ENCODE measurements at regions not wholly inside any gene's neighbourhood (a gene's known extent, or its start where the extent isn't known, plus 50 kb on each side); places are given as distances from the start of the nearest gene placed in this dataset.

DNA sequence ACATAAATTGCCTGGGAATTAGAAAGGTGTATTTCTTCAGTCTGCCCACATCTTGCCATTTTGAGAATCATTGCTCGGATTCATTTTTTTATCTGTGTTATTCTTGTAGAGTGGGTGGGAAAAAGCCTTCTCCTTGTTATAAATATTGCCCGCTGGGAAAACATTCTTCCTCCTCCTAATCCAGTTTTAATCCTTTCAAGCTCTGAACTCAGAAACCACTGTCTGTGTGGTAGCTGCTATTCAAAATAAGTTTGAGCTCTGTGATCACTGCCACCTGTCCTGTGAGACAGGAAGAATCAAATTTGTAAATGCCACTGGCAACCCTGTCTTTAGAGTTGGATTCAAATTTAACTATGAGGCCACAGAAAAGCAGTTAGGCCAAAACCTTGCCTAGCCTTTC, 1875.2 kb upstream of the PIK3C3 start:
- no peak for DNase-seq (ENCODE audit: low read depth in 2 of 2)

GRCh38 chr18:40075616-40076015, 1879.4 kb upstream of the PIK3C3 start:
- no peak for DNase-seq (ENCODE audit: low read depth in 2 of 2)

- DNase-seq (ENCODE audit: low read depth in 2 of 2): no peak
These were observed 1882.3 kb upstream of the PIK3C3 start for GRCh38 chr18:40072761-40073160.

DNA sequence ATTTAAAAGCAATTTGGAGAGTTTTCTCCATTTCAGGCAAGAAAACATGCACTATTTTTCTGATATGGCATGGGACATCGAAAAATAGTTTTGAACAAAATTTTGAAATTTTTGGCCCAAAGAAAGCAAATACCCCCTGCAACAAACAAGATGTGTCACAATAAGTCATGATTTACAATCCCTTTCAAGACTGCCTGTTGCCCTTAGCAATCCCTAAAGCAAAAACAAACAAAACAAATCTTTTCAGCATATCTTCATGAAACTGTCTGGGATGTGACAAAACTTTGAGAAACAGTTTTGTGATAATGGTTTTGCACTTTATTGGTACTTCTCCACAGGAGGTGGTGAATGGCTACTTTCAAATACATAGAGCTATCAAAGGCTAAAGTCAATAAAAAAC, 1888.7 kb upstream of the PIK3C3 start:
- no peak for DNase-seq (ENCODE audit: low read depth in 2 of 2)

- no peak for DNase-seq (ENCODE audit: low read depth in 2 of 2)
These were observed 1891.5 kb upstream of the PIK3C3 start for GRCh38 chr18:40063488-40063887.

DNA sequence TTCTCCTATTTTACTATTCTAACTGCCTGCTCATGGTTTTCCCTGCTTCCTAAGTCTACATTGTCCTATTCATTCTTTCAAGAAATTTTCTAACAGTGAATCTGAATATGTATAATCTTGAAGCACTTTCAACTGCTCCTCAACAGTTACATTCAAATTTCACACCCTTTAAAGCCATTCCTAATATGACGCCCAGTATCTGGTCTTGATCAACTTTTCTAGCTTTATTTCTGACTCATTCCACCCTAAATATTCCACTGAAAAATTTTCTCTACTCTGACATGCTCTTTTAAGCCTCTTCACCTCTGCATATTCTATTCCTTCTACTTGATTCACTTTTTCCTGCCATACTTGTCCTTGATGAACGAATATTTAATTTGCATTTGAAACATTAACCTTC, 1893.9 kb upstream of the PIK3C3 start:
- DNase-seq (ENCODE audit: low read depth in 2 of 2): no peak

DNA sequence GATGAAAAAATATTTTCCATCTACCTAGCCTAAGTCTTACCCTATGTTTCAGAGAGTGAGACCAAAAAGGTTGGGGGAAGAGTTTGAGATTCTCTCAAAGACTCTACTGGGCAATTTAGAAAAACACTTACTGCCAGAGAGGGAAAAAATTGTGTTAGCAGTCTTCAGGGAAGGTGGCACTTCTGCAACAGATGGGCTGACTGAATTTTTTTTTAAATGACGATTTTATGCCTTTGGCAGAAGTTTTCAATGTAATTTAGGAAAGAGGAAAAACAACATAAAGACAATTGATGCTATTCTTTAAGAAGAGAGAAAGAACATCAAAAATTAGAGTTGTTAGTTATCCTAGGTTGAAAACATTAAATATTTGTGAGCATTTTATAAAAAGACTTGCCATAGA, 1894.5 kb upstream of the PIK3C3 start:
- no peak for DNase-seq (ENCODE audit: low read depth in 2 of 2)

DNA sequence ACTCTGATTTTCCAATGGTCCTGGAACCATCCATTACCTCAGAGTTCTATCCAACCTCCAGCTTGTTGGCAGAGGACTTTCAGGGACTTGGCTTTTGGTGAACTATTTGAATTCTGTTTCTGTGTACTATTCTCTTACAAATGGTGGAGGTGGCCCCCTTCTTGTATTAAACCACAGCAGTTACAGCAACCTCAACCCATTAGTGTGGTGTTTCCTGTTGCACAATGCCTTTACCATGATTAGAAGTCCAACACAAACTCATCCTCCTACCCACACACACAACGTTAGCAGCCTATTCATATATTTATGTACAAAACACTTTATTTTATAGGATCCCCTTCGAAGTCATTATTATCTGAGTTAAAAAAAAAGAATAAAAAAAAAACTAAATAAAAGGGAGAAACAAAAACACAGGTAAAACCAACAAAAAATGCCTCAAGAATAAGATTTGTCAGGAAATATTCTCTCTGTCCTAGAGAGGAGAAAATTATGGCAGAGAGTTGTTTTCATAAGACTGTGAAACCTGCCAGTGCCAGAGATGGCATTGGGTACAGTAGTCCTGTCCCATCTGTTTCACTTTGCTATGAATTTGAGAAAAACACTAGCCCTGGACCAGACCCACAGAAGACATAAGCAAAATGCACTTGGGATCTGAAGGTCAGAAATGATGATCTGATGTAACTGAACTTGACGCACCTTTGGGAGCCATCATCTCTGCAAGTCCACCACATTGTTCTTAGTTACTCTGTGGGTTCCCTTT, 1896.0 kb upstream of the PIK3C3 start:
- no peak for DNase-seq (ENCODE audit: low read depth in 2 of 2)

DNA sequence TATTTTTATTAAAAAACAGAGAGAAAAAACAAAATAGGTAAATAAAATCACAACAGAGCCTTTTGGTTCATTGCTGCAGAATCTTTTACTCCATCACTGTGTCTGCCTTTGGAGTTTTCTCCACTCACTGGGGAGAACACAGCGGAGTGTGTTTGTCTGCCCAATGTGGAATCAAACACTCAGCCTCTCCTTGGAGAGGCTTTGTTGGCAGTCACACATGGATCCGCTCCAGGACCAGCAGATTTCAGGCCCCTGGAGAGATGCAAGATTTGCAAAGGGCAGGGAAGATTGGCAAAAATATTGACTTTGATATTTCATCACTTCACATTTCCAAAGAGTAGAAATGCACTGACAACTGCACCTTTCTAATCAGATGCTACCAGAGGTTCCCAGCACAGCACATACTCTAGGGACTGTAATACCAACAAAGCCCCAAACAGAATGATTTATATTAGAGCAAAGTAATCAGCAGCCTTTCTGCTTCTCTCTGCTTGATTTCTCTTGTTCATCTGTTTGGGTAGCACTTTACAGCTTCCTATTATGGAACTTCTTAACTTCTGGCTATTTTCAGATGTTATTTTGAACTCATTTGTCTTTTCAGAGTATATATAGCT, 1898.8 kb upstream of the PIK3C3 start:
- no peak for DNase-seq (ENCODE audit: low read depth in 2 of 2)

GRCh38 chr18:40055262-40055661, 1899.8 kb upstream of the PIK3C3 start:
- DNase-seq (ENCODE audit: low read depth in 2 of 2): no peak

DNA sequence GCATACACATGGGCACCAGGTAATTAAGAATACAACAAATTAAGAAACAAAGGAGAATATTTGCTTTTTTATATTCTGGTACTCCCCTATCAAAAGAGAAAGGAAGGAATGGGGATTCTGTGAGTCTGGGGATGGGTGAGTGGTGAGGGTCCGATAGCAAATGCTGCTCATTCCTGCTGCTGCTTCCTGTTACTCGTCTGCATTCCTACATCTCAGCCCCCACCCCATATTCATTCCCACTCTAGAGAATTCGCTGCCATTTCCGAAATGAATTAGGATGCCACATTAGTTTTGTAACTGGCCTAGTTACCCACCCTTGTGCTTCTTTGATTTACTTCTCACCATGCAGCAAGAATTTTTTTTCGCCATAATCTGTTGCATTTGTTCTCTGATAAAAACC, 1905.3 kb upstream of the PIK3C3 start:
- no peak for DNase-seq (ENCODE audit: low read depth in 2 of 2)

DNA sequence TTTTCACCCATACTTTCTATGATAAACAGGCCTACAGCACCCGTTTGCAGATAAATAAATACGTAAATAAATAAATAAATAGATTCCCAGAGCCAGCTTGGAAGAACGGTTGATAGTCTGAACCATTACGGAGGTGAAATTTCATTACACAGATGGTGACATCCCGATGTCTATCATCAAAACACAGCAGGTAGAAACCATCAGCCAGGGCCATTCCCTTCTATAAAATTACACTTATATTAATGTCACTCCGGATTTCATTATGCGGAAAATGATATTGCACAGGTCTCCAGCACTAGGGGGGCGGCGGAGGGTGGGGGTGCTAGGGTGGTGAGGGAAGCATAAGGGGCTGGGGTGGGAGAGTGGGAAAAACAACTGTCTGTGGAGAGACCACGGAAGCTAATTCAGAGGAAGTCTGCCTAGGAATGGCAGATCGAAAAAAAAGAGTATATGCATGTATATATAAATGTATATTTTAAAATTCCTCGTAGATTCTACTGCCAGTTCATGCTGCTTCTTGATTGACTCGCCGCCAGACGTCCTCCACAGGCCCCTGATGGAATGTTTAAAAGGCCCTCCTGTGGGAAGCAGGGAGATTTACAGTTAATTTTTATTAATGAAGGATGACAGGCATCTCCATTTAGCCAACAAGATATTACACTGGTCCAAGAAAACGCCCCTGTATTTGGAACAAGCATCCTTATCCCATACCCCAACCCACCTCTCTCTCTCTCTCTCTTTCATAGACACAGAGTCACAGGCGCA, 1906.0 kb upstream of the PIK3C3 start:
- no peak for DNase-seq (ENCODE audit: low read depth in 2 of 2)

GRCh38 chr18:40048253-40048652, 1906.8 kb upstream of the PIK3C3 start:
- DNase-seq (ENCODE audit: low read depth in 2 of 2): no peak

DNA sequence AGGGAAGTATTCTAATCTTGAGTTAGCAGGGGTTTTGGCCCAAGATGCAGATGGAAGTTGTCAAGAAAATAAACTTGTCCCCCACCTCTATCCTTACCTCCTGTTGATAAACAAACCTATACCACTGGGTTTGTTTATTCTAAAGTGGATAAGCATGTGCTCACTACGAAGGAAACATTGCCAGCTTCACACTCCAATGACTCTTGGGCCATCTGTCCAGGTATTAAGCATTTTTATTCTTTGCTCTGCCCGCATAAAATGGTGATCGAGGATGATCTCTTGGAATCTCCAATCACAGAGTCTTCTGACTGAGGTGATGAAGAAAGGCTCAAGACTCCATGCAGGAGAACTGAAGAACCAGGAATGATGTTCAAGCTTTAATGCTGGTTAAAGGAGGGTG, 1908.4 kb upstream of the PIK3C3 start:
- DNase-seq (ENCODE audit: low read depth in 2 of 2): no peak

DNA sequence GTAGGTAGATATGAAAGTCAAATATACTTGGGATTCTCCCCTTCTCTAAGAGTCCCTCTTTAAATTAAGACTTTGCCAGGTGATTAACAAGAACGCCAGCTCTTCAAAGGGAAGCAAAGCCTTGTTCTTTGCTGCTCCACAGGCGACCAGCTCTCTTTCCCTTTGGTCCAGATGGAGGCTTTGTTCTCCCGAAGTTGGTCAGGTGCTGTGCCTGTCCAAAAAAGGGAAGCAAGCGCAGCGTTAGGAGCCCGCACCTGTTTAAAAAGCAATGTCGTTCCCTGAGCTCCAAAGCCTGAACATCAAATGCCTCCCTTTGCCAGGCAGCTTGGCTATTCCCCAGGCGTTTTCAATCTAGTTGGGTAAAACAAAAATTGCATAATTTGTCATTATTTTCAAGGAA, 1913.1 kb upstream of the PIK3C3 start:
- no peak for DNase-seq (ENCODE audit: low read depth in 2 of 2)

DNA sequence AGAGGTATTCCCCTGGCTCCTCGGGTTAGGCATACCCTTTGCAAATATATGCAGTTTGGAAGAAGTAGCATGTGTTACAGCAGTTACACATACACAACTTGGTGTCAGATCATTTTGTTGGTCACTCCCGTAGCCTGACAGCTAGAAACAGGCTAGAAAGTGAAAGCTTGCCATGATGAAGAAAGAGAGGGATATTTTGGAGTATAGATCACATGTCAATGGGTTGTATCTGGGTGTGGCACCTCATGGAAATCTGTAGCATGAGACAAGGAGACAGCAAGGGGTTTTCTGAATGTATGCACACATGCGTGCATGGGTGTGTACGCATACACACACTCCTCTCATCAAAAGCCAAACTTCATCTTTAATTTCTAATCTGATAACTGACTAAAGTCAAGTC, 1914.5 kb upstream of the PIK3C3 start:
- DNase-seq (ENCODE audit: low read depth in 2 of 2): no peak

GRCh38 chr18:40037356-40037755, 1917.7 kb upstream of the PIK3C3 start:
- no peak for DNase-seq (ENCODE audit: low read depth in 2 of 2)

GRCh38 chr18:40036861-40037260, 1918.2 kb upstream of the PIK3C3 start:
- no peak for DNase-seq (ENCODE audit: low read depth in 2 of 2)

GRCh38 chr18:40035966-40036365, 1919.1 kb upstream of the PIK3C3 start:
- no peak for DNase-seq (ENCODE audit: low read depth in 2 of 2)

DNA sequence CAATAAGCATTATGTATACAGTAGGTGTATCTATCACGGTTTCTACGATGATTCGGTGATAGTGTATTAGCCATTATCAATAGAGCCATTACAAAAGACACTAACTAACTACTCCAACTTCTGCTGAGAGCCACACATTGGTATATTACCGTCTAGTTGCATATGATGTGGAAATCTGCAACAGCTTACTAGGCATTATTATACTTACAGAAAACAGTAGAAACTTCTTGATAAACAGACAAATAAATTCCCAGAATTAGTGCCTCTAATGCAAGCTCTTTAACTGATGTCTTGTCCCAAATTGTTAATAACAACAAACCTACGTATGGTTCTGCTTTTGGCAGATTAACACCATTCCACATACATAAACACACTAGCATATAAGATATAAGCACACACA, 1923.0 kb upstream of the PIK3C3 start:
- no peak for DNase-seq (ENCODE audit: low read depth in 2 of 2)

GRCh38 chr18:40031435-40031834, 1923.6 kb upstream of the PIK3C3 start:
- no peak for DNase-seq (ENCODE audit: low read depth in 2 of 2)

DNA sequence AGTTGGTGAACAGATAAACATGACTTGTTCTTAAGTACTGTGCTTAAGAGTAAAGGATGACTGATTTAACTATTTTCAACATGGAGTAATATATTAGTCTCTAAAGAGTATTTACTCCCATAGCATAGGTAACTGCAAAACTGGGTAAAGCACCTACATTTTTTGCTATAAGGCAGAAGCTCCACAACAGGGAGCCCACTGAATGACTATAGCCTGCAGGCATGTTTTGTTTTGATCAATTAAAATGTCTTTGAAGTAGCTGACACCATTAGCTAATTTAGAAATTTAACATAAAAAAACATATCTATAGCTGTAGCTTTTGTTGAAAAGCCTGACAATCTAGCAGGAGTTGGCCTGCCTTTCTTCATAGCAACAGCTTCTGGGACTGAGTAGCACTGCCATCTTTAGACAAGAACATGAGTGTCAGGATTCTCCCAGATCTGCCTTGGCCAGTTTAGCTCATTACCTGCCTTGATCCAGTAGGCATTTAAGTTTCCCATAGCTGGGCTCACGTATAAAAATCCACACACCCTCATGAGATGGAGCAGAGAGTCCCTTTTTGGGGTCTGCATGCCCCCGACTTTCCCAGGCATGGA, 1935.1 kb upstream of the PIK3C3 start:
- no peak for DNase-seq (ENCODE audit: low read depth in 2 of 2)

DNA sequence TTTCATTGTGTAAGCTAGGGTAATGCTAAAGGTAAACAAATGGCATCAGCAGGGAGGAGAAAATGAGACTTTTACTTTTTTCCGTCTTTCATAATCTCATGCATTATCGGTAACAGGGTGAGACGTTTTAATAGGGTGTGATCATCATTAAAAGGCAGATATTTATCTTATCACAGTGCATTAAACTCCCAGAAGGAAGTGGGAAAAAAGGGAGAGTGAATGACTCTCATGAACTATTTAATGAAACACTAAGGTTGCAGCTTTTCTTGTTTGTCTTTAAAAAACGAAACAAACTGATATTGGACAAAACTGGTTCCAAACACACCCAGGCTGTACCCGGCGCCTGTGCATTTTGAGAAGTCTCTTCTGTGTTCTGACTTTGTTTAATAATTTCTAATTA, 1936.8 kb upstream of the PIK3C3 start:
- DNase-seq (ENCODE audit: low read depth in 2 of 2): no peak
